ENCODE measurements at regions not wholly inside any gene's neighbourhood (a gene's known extent, or its start where the extent isn't known, plus 50 kb on each side); places are given as distances from the start of the nearest gene placed in this dataset.
A peak's percentile ranks its signal among the peaks of the same experiment; 100 is the strongest.

DNA sequence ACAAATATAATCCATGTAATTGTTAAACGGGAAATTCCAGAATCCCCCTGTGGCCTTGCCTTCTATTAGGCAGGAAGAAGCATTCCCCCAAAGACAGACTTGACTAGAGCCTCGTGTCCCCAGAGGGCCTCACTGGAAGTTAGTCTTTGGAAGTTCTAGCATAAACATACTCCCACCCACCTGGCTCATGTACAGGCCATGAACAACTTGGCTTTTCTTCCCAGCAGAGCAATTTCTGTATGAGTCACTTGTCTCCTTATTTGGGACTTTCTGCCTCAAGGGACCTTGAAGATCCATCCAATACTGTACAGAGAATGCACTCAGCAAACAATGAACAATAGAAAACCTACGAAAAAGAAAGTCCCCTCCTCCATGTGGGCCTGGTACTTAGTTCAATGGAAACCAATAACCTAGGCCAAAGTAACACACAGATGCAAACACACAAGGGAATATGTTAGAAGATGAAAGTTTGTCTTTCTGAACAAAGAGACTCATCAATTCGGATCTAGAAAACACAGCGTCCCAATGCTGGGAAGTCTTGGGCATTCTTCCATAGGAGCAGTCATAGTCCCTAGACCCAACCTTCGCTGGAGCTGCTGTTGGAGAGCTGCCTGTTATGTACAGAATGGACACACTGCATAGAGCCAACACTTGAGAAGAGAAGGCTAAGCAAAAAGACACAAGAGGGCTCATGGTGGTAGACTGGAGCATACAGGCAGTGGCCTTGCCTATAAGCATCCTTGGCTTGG, 303.5 kb downstream of the HRH4 start:
- TF ChIP-seq, protein P1, sequence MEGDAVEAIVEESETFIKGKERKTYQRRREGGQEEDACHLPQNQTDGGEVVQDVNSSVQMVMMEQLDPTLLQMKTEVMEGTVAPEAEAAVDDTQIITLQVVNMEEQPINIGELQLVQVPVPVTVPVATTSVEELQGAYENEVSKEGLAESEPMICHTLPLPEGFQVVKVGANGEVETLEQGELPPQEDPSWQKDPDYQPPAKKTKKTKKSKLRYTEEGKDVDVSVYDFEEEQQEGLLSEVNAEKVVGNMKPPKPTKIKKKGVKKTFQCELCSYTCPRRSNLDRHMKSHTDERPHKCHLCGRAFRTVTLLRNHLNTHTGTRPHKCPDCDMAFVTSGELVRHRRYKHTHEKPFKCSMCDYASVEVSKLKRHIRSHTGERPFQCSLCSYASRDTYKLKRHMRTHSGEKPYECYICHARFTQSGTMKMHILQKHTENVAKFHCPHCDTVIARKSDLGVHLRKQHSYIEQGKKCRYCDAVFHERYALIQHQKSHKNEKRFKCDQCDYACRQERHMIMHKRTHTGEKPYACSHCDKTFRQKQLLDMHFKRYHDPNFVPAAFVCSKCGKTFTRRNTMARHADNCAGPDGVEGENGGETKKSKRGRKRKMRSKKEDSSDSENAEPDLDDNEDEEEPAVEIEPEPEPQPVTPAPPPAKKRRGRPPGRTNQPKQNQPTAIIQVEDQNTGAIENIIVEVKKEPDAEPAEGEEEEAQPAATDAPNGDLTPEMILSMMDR (conservative IDR thresholded peaks at IDR 0.05; ENCODE audit: control insufficient read depth, insufficient read depth, low read depth, low read length): no peak
- peak; percentile 97 for DNase-seq (ENCODE audit: low read depth)
- H3K4me3 ChIP-seq (ENCODE audit: control insufficient read depth, low read depth, low read length): no peak overlapping the region

DNA sequence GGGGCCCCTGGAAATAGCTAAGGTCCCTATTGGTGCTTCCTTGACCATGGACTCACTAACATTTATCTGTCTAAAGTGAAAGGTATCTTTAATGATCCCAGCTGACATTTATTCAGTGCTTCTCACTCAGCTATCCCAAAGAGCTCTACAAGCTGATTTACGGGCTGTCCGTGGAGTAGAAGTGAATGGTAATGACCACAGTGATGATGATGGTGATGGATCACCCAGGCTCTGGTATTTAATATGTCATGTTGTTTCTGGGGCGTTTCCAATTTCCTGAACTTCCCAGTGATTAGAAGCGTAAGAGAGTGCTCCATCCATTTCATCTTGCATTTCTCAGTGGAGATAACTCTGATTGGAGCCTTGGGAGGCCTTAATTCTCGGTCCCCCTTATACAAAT, 304.3 kb downstream of the HRH4 start:
- DNase-seq (ENCODE audit: low read depth): peak; percentile 88
- H3K4me3 ChIP-seq (ENCODE audit: control insufficient read depth, low read depth, low read length): no peak overlapping the region
- TF ChIP-seq, protein P1 (conservative IDR thresholded peaks at IDR 0.05; ENCODE audit: control insufficient read depth, insufficient read depth, low read depth, low read length): no peak

DNA sequence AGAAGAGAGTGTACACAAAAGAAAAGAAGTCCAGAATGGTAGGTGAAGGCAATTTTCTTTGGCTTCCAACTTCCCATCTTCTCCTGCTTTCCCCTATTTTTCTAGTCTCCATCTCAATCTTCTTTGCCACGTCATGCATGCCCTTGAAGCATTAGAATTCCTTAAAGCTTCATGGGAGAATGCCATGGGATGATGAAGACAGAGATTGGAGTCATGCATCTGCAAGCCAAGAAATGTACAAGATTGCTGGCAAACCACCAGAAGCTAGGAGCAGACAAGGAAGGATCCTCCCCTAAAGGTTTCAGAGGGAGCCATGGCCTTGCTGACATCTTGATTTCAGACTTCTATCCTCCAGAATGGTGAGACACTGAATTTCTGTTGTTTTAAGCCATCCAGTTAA, 305.9 kb downstream of the HRH4 start:
- TF ChIP-seq, protein P1 (conservative IDR thresholded peaks at IDR 0.05; ENCODE audit: control insufficient read depth, insufficient read depth, low read depth, low read length): no peak
- DNase-seq (ENCODE audit: low read depth): peak; percentile 95
- H3K4me3 ChIP-seq (ENCODE audit: control insufficient read depth, low read depth, low read length): no peak overlapping the region

GRCh38 chr18:24770311-24771024, 310.0 kb downstream of the HRH4 start:
- TF ChIP-seq, protein P1 (conservative IDR thresholded peaks at IDR 0.05; ENCODE audit: control insufficient read depth, insufficient read depth, low read depth, low read length): no peak
- H3K4me3 ChIP-seq (ENCODE audit: control insufficient read depth, low read depth, low read length): no peak overlapping the region
- peak; percentile 20 for DNase-seq (ENCODE audit: low read depth)

DNA sequence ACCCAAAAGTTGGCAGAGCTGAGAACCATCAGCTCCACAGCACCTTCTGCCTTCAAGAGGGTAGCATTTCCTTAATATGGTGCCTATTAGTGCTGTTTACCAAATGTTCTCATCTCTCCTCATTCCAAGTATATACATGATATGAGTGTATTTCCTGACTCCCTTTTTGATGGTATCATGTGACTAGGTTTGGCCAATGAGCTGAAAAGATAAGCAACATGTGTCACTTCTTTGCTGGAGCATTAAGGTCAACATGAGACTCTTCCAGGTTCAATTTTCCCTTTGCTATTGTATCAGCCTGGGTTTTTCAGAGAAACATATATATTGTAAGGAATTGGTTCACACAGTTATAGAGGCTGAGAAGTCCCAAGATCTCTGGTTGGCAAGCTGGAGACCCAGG, 310.9 kb downstream of the HRH4 start:
- DNase-seq (ENCODE audit: low read depth): peak; percentile 16
- TF ChIP-seq, protein P1 (conservative IDR thresholded peaks at IDR 0.05; ENCODE audit: control insufficient read depth, insufficient read depth, low read depth, low read length): no peak
- H3K4me3 ChIP-seq (ENCODE audit: control insufficient read depth, low read depth, low read length): no peak overlapping the region

DNA sequence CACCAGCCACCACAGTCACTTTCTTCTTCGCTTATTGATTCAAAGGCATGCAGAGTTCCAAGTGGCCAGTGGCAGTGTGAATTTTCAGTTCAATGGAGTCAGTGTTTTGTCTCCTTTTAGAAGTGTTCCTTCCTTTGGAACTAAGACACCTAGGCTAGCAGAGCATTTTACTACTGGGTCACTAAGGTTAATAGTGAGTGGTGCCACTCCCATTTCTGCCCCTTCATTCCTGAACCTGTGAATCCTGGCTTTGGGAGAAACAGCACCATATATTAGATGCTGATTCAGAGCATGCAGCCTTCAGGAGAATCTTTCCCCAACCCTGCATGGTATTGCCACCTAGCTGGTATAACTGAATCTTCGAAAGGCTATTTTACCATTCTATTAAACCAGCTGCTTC, 312.7 kb downstream of the HRH4 start:
- TF ChIP-seq, protein P1 (conservative IDR thresholded peaks at IDR 0.05; ENCODE audit: control insufficient read depth, insufficient read depth, low read depth, low read length): no peak
- DNase-seq (ENCODE audit: low read depth): no peak
- no peak overlapping the region for H3K4me3 ChIP-seq (ENCODE audit: control insufficient read depth, low read depth, low read length)

Measured in fibroblast of mammary gland (primary cell).